HepG2 (cell line): ENCODE measurements at regions not wholly inside any gene's neighbourhood (a gene's known extent, or its start where the extent isn't known, plus 50 kb on each side); places are given as distances from the start of the nearest gene placed in this dataset.

Source experiments
- ATRX ChIP-seq: sonication (generic); formaldehyde crosslinking; IDR thresholded peaks from 2 replicates; pipeline ENCODE4 v1.4.0; 2020; ENCODE audit warnings: missing genetic modification reagents, borderline replicate concordance
- BCL3 ChIP-seq: sonication (generic); formaldehyde crosslinking; IDR thresholded peaks from 2 replicates; pipeline ENCODE4 v1.5.1; 2020; ENCODE audit warnings: mild to moderate bottlenecking, missing genetic modification reagents, moderate library complexity
- CBX5 ChIP-seq: sonication (generic); formaldehyde crosslinking; IDR thresholded peaks from 2 replicates; pipeline ENCODE4 v1.4.0; 2020; ENCODE audit warnings: missing genetic modification reagents, borderline replicate concordance
- DNMT1 ChIP-seq: sonication (generic); formaldehyde crosslinking; IDR thresholded peaks from 2 replicates; pipeline ENCODE4 v1.5.1; 2020; ENCODE audit warnings: mild to moderate bottlenecking, missing genetic modification reagents
- ETV6 ChIP-seq: sonication (generic); formaldehyde crosslinking; conservative IDR thresholded peaks from 2 replicates; pipeline ENCODE4 v1.4.0; 2020; ENCODE audit warnings: missing genetic modification reagents
- HNF4G ChIP-seq, 2 experiments: sonication (generic) in 1 of 2; formaldehyde crosslinking in 1 of 2; IDR thresholded peaks; 2 replicates each; pipeline versions ENCODE4 v1.4.0 to v1.6.1; 2011 to 2020; ENCODE audit warnings: borderline replicate concordance in 2 of 2, low read depth in 2 of 2, mild to moderate bottlenecking in 2 of 2, low read length in 1 of 2, missing genetic modification reagents in 1 of 2, moderate library complexity in 1 of 2
- IKZF1 ChIP-seq: fragments of 450-650 bp; IDR thresholded peaks from 2 replicates; pipeline ENCODE4 v1.7.1; 2016
- IRF1 ChIP-seq: sonication (generic); formaldehyde crosslinking; IDR thresholded peaks from 2 replicates; pipeline ENCODE4 v1.4.0; 2020; ENCODE audit warnings: low read depth, mild to moderate bottlenecking, missing genetic modification reagents
- MAX ChIP-seq: IDR thresholded peaks from 2 replicates; pipeline ENCODE4 v1.6.1; 2012; ENCODE audit warnings: inconsistent platforms
- MEF2D ChIP-seq: sonication (generic); formaldehyde crosslinking; IDR thresholded peaks from 2 replicates; pipeline ENCODE4 v1.5.1; 2020; ENCODE audit warnings: mild to moderate bottlenecking, missing genetic modification reagents
- MYPOP ChIP-seq: sonication (generic); formaldehyde crosslinking; IDR thresholded peaks from 2 replicates; pipeline ENCODE4 v1.8.1; 2023; ENCODE audit warnings: mild to moderate bottlenecking, moderate library complexity, missing genetic modification reagents
- NR2C2 ChIP-seq: sonication (generic); formaldehyde crosslinking; IDR thresholded peaks from 2 replicates; pipeline ENCODE4 v1.4.0; 2020; ENCODE audit warnings: missing genetic modification reagents, mild to moderate bottlenecking, moderate library complexity, borderline replicate concordance
- PRDM4 ChIP-seq: sonication (generic); formaldehyde crosslinking; IDR thresholded peaks from 2 replicates; pipeline ENCODE4 v1.9.0; 2021; ENCODE audit warnings: missing genetic modification reagents, borderline replicate concordance
- RCOR2 ChIP-seq: IDR thresholded peaks from 2 replicates; pipeline ENCODE4 v1.6.1; 2016; ENCODE audit warnings: missing biosample characterization, missing genetic modification reagents
- SNAPC2 ChIP-seq: sonication (generic); formaldehyde crosslinking; IDR thresholded peaks from 2 replicates; pipeline ENCODE4 v1.8.1; 2022; ENCODE audit warnings: mild to moderate bottlenecking, missing genetic modification reagents
- TBX2 ChIP-seq: sonication (generic); formaldehyde crosslinking; IDR thresholded peaks from 2 replicates; pipeline ENCODE4 v1.5.0; 2020; ENCODE audit warnings: missing genetic modification reagents, mild to moderate bottlenecking, borderline replicate concordance
- ZFP90 ChIP-seq: sonication (generic); formaldehyde crosslinking; IDR thresholded peaks from 2 replicates; pipeline ENCODE4 v1.8.0; 2022; ENCODE audit warnings: missing genetic modification reagents, mild to moderate bottlenecking, inconsistent platforms, borderline replicate concordance
- ZIK1 ChIP-seq: sonication (generic); formaldehyde crosslinking; IDR thresholded peaks from 2 replicates; pipeline ENCODE4 v1.5.0; 2020; ENCODE audit warnings: mild to moderate bottlenecking, low read depth, missing genetic modification reagents, borderline replicate concordance
- ZNF484 ChIP-seq: sonication (generic); formaldehyde crosslinking; IDR thresholded peaks from 2 replicates; pipeline ENCODE4 v1.5.1; 2020; ENCODE audit warnings: mild to moderate bottlenecking, low read depth, missing genetic modification reagents, borderline replicate concordance
- ZNF615 ChIP-seq: sonication (generic); formaldehyde crosslinking; IDR thresholded peaks from 2 replicates; pipeline ENCODE4 v1.5.0; 2020; ENCODE audit warnings: mild to moderate bottlenecking, missing genetic modification reagents, borderline replicate concordance
- ZNF678 ChIP-seq: sonication (generic); formaldehyde crosslinking; IDR thresholded peaks from 2 replicates; pipeline ENCODE4 v1.4.0; 2020; ENCODE audit warnings: mild to moderate bottlenecking, missing genetic modification reagents
- ZNF761 ChIP-seq: sonication (generic); formaldehyde crosslinking; conservative IDR thresholded peaks from 2 replicates; pipeline ENCODE4 v1.4.0; 2020; ENCODE audit warnings: mild to moderate bottlenecking, missing genetic modification reagents
- ZNF777 ChIP-seq: sonication (generic); formaldehyde crosslinking; IDR thresholded peaks from 2 replicates; pipeline ENCODE4 v1.4.0; 2020; ENCODE audit warnings: missing genetic modification reagents

- TF ChIP-seq DNMT1 (CRISPR knock-in tag) (no peak), ZNF484 (CRISPR knock-in tag) (no peak), ZIK1 (CRISPR knock-in tag) (no peak), RCOR2 (CRISPR knock-in tag) (peak; percentile 52; the same call in 1 of the 2 replicates), ZNF777 (CRISPR knock-in tag) (no peak), MAX (0 out of 2 replicates have a peak, but pooled peaks have one; percentile 29), PRDM4 (CRISPR knock-in tag) (no peak), ETV6 (CRISPR knock-in tag) (no peak), CBX5 (CRISPR knock-in tag) (no peak), IKZF1 (no peak), NR2C2 (0 out of 2 replicates have a peak, but pooled peaks have one; percentile 20), IRF1 (CRISPR knock-in tag) (no peak), ZNF678 (CRISPR knock-in tag) (no peak), HNF4G (IDR thresholded peaks at IDR 0.05; ENCODE audit: borderline replicate concordance, low read depth, low read length) (peak; percentile 97), HNF4G (CRISPR knock-in tag; IDR thresholded peaks at IDR 0.05; ENCODE audit: borderline replicate concordance, low read depth) (peak; percentile 86), SNAPC2 (CRISPR knock-in tag) (no peak), TBX2 (CRISPR knock-in tag) (peak; percentile 91), ZNF615 (CRISPR knock-in tag) (no peak), ZNF761 (no peak), BCL3 (CRISPR knock-in tag) (no peak), ATRX (no peak), MEF2D (CRISPR knock-in tag) (no peak), ZFP90 (no peak), MYPOP (CRISPR knock-in tag) (no peak)
Observed at GRCh38 chr5:42874621-42875198, 63.0 kb upstream of the SELENOP start (continued).
